ENCODE measurements at regions not wholly inside any gene's neighbourhood (a gene's known extent, or its start where the extent isn't known, plus 50 kb on each side); places are given as distances from the start of the nearest gene placed in this dataset.
A peak's percentile ranks its signal among the peaks of the same experiment; 100 is the strongest.

GRCh38 chr5:124796495-124796894 lies 50.1 kb upstream of the ZNF608 start:
- H3K36me3 Mint-ChIP-seq (ENCODE audit: insufficient read depth in 2 of 2), result no peaks in the 10 kb centered on the region
- DNase-seq (no peak), ATAC-seq (replicated peaks in 1 of 2) (no peak)
- no peaks in the 10 kb centered on the region for H3K4me1 Mint-ChIP-seq (ENCODE audit: low read depth)
- no peak overlapping the region for H3K4me3 Mint-ChIP-seq
- H3K27me3 Mint-ChIP-seq (ENCODE audit: low read depth), result no peaks in the 10 kb centered on the region
- H3K9me3 Mint-ChIP-seq, result no peaks in the 10 kb centered on the region
- no peak overlapping the region for H3K27ac Mint-ChIP-seq

DNA sequence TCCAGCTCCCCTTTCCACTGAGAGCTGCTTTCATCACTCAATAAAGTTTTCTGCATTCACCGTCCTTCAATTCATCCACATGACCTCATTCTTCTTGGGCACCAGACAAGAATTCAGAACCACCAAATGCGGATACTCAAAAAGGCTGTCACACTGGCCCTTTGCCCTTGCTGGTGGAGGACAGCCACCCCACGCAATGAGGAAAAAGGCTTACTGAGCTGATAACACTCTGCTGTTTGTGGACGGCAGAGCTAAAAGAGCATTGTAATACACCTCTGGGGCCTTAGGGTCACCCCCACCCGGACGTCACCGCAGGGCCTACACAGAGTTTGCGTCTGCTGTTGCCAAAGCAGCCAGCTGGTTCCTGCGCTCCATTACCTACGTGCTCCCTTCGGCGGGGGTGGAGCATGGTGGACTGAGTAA lies 51.2 kb upstream of the ZNF608 start:
- no peaks in the 10 kb centered on the region for H3K9me3 Mint-ChIP-seq
- no peaks in the 10 kb centered on the region for H3K27me3 Mint-ChIP-seq (ENCODE audit: low read depth)
- no peak overlapping the region for H3K27ac Mint-ChIP-seq
- no peaks in the 10 kb centered on the region for H3K36me3 Mint-ChIP-seq (ENCODE audit: insufficient read depth in 2 of 2)
- H3K4me1 Mint-ChIP-seq (ENCODE audit: low read depth), result no peaks in the 10 kb centered on the region
- DNase-seq, result no peak
- no peak overlapping the region for H3K4me3 Mint-ChIP-seq
- ATAC-seq (replicated peaks in 1 of 2), result no peak

GRCh38 chr5:124798890-124799289 lies 52.5 kb upstream of the ZNF608 start:
- Mint-ChIP-seq H3K27ac (no peak overlapping the region), H3K27me3 (ENCODE audit: low read depth) (no peaks in the 10 kb centered on the region), H3K36me3 (ENCODE audit: insufficient read depth in 2 of 2) (no peaks in the 10 kb centered on the region), H3K9me3 (no peaks in the 10 kb centered on the region), H3K4me3 (no peak overlapping the region), H3K4me1 (ENCODE audit: low read depth) (no peaks in the 10 kb centered on the region)
- ATAC-seq (replicated peaks in 1 of 2) (no peak), DNase-seq (no peak)

DNA sequence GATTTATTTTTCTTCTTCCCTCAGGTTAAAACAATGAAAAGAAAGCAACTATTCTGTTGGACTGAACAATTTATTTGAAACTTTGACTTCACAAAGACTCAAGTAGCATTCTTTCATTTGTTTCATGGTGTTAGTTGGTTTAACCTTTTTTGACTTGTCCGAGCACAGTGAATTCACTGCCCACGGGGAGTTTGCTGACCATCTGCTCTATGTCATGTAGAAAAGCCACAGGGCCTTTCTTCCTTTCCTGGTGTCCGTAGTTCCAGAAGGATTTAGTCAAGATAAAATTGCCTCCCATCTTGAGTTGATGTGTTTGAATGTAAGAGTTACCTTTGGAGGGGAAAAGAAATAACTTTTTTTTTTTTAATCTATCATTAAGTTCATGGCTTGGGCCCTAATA lies 55.1 kb upstream of the ZNF608 start:
- no peaks in the 10 kb centered on the region for H3K36me3 Mint-ChIP-seq (ENCODE audit: insufficient read depth in 2 of 2)
- H3K27ac Mint-ChIP-seq, result no peak overlapping the region
- DNase-seq (no peak), ATAC-seq (replicated peaks in 1 of 2) (no peak)
- H3K4me1 Mint-ChIP-seq (ENCODE audit: low read depth), result no peaks in the 10 kb centered on the region
- H3K9me3 Mint-ChIP-seq, result no peaks in the 10 kb centered on the region
- H3K27me3 Mint-ChIP-seq (ENCODE audit: low read depth), result no peaks in the 10 kb centered on the region
- no peak overlapping the region for H3K4me3 Mint-ChIP-seq

DNA sequence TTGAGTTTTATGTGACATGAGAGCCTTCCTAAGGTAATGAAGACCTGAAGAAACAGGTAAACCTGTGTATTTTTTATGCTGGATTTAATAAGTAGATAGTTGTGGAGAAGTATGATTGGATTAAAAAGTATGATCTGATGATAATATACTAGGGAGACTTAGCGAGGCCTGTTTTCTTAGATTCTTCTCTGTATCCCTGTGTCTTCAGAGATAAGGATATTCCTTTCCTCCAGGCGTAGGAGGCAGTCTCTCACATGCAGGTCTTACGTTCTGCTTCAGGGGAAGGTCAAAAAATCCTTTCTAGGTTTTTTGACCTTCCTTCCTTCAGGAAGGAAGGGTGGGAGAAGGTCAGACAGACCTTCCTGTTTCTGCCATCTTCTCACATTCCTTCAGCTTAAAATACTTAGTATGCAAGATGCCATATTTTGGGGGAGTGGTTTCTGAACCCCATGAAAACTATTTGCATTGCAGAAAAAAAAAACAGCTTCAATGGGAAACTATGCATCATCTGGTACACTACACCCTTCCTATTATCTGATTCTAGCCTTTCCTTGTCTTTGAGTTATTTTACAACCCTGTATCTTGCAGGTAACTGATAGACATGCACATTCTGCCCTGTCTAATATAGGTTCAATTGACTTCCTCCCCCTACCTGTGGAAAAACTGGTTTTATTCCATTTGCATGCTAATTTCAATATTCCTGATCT lies 57.3 kb upstream of the ZNF608 start:
- no peak for DNase-seq
- H3K36me3 Mint-ChIP-seq (ENCODE audit: insufficient read depth in 2 of 2), result no peaks in the 10 kb centered on the region
- ATAC-seq (replicated peaks in 1 of 2), result no peak
- no peaks in the 10 kb centered on the region for H3K4me1 Mint-ChIP-seq (ENCODE audit: low read depth)
- no peaks in the 10 kb centered on the region for H3K9me3 Mint-ChIP-seq
- H3K4me3 Mint-ChIP-seq, result no peak overlapping the region
- H3K27me3 Mint-ChIP-seq (ENCODE audit: low read depth), result no peaks in the 10 kb centered on the region
- H3K27ac Mint-ChIP-seq, result no peak overlapping the region

DNA sequence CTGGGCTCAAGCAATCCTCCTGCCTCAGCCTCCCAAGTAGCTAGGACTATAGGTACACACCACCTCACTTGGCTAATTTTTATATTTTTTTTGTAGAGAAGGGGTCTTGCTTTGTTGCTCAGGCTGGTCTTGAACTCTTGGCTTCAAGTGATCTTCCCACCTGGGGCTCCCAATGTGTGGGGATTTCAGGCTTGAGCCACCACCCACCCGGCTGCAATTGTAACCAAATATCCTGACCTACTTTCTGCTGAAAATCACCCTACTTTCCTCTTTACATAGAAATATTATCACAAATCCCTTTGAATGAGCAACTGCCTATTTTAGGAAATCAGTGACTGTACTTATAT lies 59.6 kb upstream of the ZNF608 start:
- Mint-ChIP-seq H3K9me3 (no peaks in the 10 kb centered on the region), H3K36me3 (ENCODE audit: insufficient read depth in 2 of 2) (no peaks in the 10 kb centered on the region), H3K4me3 (no peak overlapping the region), H3K4me1 (ENCODE audit: low read depth) (no peaks in the 10 kb centered on the region), H3K27ac (no peak overlapping the region), H3K27me3 (ENCODE audit: low read depth) (no peaks in the 10 kb centered on the region)
- DNase-seq (no peak), ATAC-seq (replicated peaks in 1 of 2) (no peak)

DNA sequence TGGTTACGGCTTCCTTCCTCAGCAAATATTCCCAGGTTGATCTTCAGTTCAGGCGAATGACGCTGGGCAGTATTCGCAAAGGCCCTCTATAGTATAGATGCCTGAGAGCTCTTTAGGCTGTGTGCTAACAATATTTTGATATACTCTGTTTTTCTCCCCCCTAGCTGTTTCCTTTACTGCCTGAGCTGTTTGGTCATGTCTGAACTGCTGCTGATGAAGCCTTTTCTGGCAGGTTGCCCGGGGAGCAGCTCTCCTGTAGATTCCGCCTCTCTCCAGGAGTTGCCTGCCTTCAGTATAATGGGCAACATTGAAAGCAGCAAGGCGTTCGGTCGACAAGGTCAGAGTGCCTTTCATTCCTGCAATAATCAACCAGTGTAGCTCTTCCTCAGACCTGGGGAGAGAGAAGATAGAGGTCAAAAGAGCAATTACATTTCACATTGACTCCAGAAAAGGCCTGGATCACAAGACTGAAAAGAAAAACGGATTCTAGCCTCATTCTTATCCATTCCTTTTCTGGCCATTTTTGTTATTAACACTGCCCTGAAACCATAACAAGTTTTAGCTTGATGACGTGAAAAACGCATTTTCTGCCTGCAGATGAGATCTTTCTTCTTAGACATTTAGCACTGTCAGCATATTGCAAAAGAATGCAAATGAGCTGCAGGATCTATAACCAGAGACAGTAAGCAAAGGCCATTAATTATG lies 60.1 kb upstream of the ZNF608 start:
- ATAC-seq (replicated peaks in 1 of 2), result no peak
- no peak for DNase-seq
- Mint-ChIP-seq H3K9me3 (no peaks in the 10 kb centered on the region), H3K27ac (no peak overlapping the region), H3K4me3 (no peak overlapping the region), H3K4me1 (ENCODE audit: low read depth) (no peaks in the 10 kb centered on the region), H3K27me3 (ENCODE audit: low read depth) (no peaks in the 10 kb centered on the region), H3K36me3 (ENCODE audit: insufficient read depth in 2 of 2) (no peaks in the 10 kb centered on the region)

GRCh38 chr5:124808842-124809268 lies 62.4 kb upstream of the ZNF608 start:
- DNase-seq (no peak), ATAC-seq (replicated peaks in 1 of 2) (no peak)
- no peak overlapping the region for H3K27ac Mint-ChIP-seq
- no peaks in the 10 kb centered on the region for H3K27me3 Mint-ChIP-seq (ENCODE audit: low read depth)
- no peak overlapping the region for H3K4me3 Mint-ChIP-seq
- no peaks in the 10 kb centered on the region for H3K9me3 Mint-ChIP-seq
- no peaks in the 10 kb centered on the region for H3K36me3 Mint-ChIP-seq (ENCODE audit: insufficient read depth in 2 of 2)
- H3K4me1 Mint-ChIP-seq (ENCODE audit: low read depth), result no peaks in the 10 kb centered on the region

GRCh38 chr5:124810396-124811006 lies 64.1 kb upstream of the ZNF608 start:
- no peaks in the 10 kb centered on the region for H3K9me3 Mint-ChIP-seq
- no peaks in the 10 kb centered on the region for H3K36me3 Mint-ChIP-seq (ENCODE audit: insufficient read depth in 2 of 2)
- H3K27me3 Mint-ChIP-seq (ENCODE audit: low read depth), result no peaks in the 10 kb centered on the region
- ATAC-seq (replicated peaks in 1 of 2) (no peak), DNase-seq (no peak)
- no peak overlapping the region for H3K4me3 Mint-ChIP-seq
- H3K27ac Mint-ChIP-seq, result peak overlapping the region; percentile 29
- H3K4me1 Mint-ChIP-seq (ENCODE audit: low read depth), result no peaks in the 10 kb centered on the region

DNA sequence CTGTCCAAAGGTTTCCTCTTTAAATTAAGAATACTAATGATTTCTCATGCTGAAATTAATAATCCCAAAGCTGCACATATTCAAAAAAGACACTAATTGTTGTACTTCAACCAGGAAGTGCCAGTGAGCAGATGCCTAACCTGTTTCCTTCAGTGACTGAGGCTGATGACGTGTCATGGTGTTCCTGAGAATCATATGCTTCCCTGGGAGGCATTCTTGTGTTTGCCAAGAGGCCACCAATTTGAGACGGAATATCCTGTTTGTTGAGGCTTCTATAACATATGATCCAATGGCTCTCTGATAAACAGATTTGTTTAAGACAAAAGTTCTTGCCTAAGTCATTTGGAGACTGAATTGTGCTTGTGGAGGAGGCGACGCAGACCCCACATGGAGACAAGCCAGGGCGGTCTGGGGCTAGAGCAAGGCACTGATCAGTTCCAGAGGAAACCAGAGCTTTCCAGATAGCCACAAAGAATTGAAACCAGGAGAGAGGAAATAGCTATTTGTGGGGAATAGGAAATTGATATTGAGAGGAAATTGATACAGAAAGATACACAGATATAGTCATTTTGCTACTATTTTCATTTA lies 66.4 kb upstream of the ZNF608 start:
- Mint-ChIP-seq H3K4me3 (no peak overlapping the region), H3K4me1 (ENCODE audit: low read depth) (no peaks in the 10 kb centered on the region), H3K27me3 (ENCODE audit: low read depth) (no peaks in the 10 kb centered on the region), H3K27ac (no peak overlapping the region), H3K9me3 (no peaks in the 10 kb centered on the region), H3K36me3 (ENCODE audit: insufficient read depth in 2 of 2) (no peaks in the 10 kb centered on the region)
- ATAC-seq (replicated peaks in 1 of 2) (no peak), DNase-seq (no peak)

DNA sequence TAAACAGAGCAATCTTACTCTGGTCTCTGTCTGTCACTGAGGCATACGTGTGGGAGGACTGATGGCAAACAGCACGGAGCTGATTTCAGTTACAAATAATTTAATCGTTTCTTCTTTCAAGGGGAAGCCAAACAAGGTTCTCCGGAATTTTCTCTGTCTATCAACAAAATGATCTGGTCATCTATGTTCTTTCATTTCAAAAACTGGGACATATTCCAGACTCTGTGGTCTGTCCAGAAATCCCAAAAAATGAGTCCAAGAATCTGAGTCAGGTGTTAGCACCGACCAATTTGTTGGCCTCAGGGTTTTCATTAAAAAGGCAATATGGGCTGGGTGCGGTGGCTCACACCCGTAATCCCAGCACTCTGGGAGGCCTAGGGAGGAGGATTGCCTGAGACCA lies 69.9 kb upstream of the ZNF608 start:
- DNase-seq (no peak), ATAC-seq (replicated peaks in 1 of 2) (no peak)
- Mint-ChIP-seq H3K9me3 (no peaks in the 10 kb centered on the region), H3K27me3 (ENCODE audit: low read depth) (no peaks in the 10 kb centered on the region), H3K4me3 (no peak overlapping the region), H3K36me3 (ENCODE audit: insufficient read depth in 2 of 2) (no peaks in the 10 kb centered on the region), H3K27ac (no peak overlapping the region), H3K4me1 (ENCODE audit: low read depth) (no peaks in the 10 kb centered on the region)

GRCh38 chr5:124819201-124819600 lies 72.8 kb upstream of the ZNF608 start:
- no peak overlapping the region for H3K4me3 Mint-ChIP-seq
- H3K27ac Mint-ChIP-seq, result no peak overlapping the region
- DNase-seq (no peak), ATAC-seq (replicated peaks in 1 of 2) (no peak)
- no peaks in the 10 kb centered on the region for H3K27me3 Mint-ChIP-seq (ENCODE audit: low read depth)
- H3K4me1 Mint-ChIP-seq (ENCODE audit: low read depth), result no peaks in the 10 kb centered on the region
- H3K9me3 Mint-ChIP-seq, result no peaks in the 10 kb centered on the region
- H3K36me3 Mint-ChIP-seq (ENCODE audit: insufficient read depth in 2 of 2), result no peaks in the 10 kb centered on the region

GRCh38 chr5:124822647-124823046 lies 76.2 kb upstream of the ZNF608 start:
- H3K9me3 Mint-ChIP-seq, result no peaks in the 10 kb centered on the region
- DNase-seq, result no peak
- no peaks in the 10 kb centered on the region for H3K4me1 Mint-ChIP-seq (ENCODE audit: low read depth)
- no peak overlapping the region for H3K27ac Mint-ChIP-seq
- H3K4me3 Mint-ChIP-seq, result no peak overlapping the region
- H3K36me3 Mint-ChIP-seq (ENCODE audit: insufficient read depth in 2 of 2), result no peaks in the 10 kb centered on the region
- ATAC-seq (replicated peaks in 1 of 2), result no peak
- no peaks in the 10 kb centered on the region for H3K27me3 Mint-ChIP-seq (ENCODE audit: low read depth)
